ENCODE measurements at regions not wholly inside any gene's neighbourhood (a gene's known extent, or its start where the extent isn't known, plus 50 kb on each side); places are given as distances from the start of the nearest gene placed in this dataset.
"Not testable (repeated sequence)": the region's sequence is repeated elsewhere in the genome, so short reads cannot be mapped to it uniquely, and the experiment has no call there.

GRCh38 chr21:23977971-23978370, 1629.3 kb downstream of the MRPL39 start:
- no peak for DNase-seq (ENCODE audit: low read depth)

DNA sequence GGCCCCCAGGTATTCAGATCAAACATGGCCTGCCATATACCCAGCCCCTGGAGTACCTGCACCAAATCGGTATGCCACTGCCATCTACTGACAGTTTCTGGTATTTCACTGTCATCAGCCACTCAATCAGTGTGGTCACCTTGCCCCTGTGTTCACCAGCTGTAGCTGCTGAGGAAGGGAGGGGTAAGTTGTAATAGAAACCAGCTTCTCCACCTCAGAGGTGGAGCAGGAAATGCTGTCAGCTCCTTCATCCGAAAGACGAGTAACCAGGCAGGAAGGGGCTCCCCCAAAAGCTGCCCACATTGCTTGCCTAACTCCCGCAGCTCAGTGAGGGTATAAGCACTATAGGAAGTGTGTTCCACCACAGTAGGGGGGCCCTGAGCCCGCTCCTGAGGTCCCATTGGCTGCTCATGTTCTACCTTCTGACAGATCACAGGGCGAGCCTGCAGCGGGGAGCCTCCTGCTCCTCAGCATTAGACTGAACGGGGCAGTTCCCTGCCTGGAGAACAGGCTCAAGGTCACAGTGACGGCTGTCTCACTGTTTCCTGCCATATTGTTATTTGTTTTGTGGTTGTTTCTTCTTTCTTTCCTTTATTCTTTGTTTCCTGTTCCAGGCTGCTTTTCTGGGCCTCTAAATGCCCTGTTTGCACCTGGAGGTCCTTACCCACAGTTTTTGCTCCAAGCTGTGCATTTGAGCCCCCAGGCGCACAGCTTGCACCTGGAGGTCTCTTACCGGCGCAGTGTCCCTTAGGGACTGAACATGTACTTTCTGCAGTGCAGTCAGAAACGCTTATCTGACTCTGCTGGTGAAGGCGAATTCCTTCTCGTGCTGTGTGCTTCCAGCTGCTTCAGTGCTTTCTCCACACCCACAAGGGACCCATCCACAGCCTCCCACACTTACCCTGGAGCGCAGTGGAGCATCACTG, 1638.3 kb downstream of the MRPL39 start:
- no peak for DNase-seq (ENCODE audit: low read depth)

DNA sequence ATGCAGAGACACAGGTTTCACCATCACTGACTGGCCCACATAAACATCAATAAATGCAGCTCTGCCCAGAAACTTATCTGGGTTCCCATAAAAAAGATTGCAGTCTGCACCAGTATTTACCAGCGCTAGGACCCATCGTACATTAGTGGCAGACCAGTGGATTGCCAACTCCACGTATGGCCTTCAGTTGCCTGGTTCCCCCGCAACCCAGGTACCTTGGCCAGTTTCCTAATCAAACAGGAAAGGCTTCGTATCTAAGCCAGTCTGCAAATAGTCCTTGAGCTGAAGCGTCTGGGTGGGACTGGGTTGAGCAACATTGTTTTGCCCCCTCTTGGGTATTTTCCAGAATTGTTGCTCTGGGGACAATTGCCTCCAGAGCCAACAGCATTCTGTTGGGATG, 1639.3 kb downstream of the MRPL39 start:
- DNase-seq (ENCODE audit: low read depth): no peak

DNA sequence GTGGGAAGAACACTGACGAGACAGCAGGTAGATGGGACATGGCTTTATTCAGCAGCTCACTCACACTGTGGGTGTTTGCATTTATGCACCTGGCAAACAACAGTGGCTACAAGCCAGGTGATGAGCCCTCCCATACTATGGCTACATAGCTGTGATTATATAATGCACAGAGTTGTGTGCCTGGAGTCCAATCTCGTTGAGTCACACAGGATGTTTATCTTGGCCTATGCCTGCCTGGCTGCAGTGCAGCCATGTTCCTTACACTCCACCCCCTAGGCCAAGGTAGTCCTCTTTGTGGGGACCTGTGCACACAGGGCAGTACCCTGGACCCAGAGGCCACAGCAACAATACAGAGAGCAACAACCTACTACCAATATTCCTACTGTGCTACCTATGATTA, 1643.8 kb downstream of the MRPL39 start:
- DNase-seq (ENCODE audit: low read depth): no peak

GRCh38 chr21:23960769-23961168, 1646.5 kb downstream of the MRPL39 start:
- no peak for DNase-seq (ENCODE audit: low read depth)

DNA sequence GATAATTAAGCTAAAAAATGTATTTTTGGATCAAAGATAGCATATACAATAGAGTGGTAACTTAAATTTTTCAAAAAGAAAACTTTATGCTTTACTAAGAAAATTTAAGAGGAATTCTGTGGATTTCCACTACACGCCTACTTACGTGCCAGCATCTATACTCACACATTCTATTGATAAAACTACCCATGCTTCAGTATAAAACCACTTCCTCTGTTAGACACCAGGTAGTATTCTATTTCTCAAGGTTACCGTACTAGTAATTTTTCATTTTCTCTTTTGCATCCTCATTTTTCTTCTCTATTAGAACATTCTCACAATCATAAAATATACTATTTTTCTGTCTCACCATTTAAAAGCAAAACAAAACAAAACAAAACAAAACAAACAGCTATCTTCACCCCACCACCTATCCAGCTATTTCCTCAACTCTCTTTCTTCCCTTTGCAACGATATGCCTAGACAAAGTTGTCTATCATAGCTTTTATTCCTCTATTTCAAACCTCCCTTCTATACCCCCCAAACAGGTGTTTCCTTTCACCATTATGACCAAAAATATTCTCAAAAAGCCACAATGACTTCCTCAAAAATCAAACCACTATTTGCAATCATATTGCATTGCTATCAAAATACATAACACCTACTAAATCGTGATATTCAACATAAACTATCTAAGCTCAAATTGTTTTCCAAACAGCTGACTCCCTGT, 1652.0 kb downstream of the MRPL39 start:
- DNase-seq (ENCODE audit: low read depth): no peak

DNA sequence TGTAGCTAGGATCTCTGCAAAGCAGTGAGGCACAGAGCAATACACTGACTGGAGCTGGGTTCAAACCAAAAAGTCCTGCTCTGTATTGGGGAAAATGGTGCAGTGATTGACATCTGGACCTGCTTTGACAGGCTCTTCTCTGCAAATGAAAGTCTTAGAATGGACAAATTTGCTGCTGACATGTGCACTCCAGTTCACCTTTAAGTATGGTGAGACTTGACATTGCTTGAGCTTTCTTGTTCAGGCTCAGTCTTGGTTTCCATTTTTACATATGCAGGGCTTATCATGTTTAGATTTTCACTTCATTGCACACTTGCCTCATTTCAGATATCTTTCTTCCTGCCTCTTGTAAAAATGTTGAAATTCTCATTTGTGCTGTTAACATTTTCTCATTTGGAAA, 1655.0 kb downstream of the MRPL39 start:
- DNase-seq (ENCODE audit: low read depth): no peak

- DNase-seq (ENCODE audit: low read depth): no peak
These were observed 1656.0 kb downstream of the MRPL39 start for GRCh38 chr21:23951251-23951650.

- no peak for DNase-seq (ENCODE audit: low read depth)
These were observed 1656.9 kb downstream of the MRPL39 start for GRCh38 chr21:23950344-23950743.

- DNase-seq (ENCODE audit: low read depth): no peak
These were observed 1657.8 kb downstream of the MRPL39 start for GRCh38 chr21:23949493-23949892.

DNA sequence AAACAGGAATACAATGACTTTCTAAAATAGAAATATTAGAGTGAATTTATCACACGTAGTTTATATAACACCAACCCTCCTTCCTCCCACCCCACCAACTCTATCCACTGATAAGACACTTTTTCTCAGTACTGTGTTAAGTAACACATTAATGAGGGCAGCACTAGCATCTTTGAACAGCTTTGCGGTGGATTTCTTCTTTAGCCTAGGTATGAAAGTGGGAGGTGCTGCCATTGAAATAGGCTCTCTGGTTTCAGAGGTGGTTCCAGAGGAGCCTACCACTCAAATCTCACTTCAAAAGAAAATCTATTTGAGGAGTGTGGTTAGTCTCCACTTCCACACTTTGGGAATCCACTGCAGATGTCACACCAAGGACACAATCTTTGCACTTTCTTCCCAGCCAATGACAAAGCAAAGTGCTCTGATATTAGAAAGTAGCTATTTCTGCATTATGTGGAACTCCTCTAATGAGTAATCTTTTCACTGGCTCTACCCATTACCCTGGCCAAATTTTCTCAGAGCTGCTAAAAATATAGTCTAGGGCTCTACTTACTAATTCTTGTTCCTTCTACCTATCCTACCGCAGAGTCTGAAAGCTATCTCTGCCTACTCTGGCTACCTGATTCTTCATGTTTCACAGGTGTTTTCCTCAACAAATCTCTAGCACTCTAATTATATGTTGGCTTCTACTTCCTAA, 1667.8 kb downstream of the MRPL39 start:
- no peak for DNase-seq (ENCODE audit: low read depth)

DNA sequence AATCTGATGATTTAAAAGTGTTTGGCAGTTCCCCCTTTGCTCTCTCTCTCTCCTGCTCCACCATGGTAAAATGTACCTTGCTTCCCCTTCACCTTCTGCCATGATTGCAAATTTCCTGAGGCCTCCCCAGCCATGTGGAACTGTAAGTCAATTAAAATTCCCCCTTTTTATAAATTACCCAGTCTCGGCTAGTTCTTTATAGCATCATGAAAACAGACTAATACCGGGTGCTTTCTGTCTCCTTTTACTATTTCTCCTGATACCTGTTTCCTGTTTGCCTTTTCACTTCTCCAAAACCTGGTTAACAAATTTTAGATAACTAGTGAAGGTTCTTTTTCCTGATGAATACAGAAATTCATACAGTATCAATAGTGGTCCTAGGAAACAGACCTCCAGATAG, 1670.3 kb downstream of the MRPL39 start:
- DNase-seq (ENCODE audit: low read depth): no peak

GRCh38 chr21:23936224-23936623, 1671.1 kb downstream of the MRPL39 start:
- DNase-seq (ENCODE audit: low read depth): no peak

DNA sequence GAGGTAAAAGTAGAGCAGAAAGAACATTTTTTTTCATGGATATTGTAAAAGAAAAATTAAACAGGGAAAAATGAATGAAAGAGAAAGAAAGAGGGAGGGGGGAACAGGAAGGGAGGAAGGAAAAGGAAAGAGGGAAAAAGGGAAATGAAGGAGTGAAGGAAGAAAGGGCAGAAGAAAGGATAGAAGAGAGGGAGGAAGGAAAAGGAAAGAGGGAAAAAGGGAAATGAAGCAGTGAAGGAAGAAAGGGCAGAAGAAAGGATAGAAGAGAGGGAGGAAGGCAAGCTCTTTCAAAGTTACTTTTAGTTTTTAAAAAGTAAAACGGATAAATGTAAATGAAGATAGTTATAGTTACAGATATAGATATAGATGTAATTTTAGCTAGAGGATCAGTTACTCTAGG, 1676.7 kb downstream of the MRPL39 start:
- DNase-seq (ENCODE audit: low read depth): no peak

DNA sequence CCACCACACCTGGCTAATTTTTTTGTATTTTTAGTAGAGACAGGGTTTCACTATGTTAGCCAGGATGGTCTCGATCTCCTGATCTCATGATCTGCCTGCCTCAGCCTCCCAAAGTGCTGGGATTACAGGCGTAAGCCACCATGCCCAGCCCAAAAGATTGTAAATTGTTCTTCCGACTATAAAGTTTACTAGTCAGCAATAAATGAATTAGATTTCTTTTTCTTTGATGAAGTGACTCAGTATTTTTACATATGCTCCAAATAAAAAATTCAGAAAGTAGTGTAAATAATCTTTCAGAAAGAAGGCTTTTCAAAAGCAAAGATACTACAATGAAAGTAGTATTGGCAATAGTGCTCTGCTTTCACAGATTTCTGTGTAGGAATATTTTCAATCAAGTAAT, 1680.9 kb downstream of the MRPL39 start:
- DNase-seq (ENCODE audit: low read depth): not testable (repeated sequence)

GRCh38 chr21:23921670-23922418, 1685.4 kb downstream of the MRPL39 start:
- no peak for DNase-seq (ENCODE audit: low read depth)

- no peak for DNase-seq (ENCODE audit: low read depth)
These were observed 1706.6 kb downstream of the MRPL39 start for GRCh38 chr21:23900727-23901126.

DNA sequence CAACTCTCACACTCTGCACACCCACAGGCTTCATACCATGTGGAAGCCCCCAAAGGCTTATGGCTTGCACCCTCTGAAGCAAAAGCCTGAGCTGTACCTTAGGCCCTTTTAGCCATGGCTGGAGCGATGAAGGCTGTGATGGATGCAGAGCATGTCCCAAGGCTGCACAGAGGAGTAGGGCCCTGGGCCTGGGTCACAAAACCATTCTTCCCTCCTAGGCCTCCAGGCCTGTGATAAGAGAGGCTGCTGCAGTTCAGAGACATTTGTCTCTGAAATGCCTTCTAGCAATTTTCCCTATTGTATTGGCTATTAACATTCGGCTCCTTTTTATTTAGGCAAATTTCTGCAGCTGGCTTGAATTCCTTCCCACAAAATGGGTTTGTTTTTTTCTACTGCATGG, 1707.7 kb downstream of the MRPL39 start:
- DNase-seq (ENCODE audit: low read depth): no peak

DNA sequence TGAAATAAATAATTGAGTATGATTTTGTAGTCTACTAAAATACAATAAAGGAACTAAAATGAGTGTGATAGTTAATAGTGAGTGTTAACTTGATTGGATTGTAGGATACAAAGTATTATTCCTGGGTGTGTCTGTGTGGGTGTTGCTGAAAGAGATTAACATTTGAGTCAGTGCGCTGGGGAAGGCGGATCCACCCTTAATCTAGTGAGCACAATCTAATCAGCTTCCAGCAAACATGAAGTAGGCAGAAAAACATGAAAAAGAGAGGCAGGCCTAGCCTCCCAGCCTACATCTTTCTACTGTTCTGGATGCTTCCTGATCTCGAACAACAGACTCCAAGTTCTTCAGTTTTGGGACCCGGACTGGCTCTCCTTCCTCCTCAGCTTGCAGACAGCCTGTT, 1716.6 kb downstream of the MRPL39 start:
- no peak for DNase-seq (ENCODE audit: low read depth)

- DNase-seq (ENCODE audit: low read depth): no peak
These were observed 1719.5 kb downstream of the MRPL39 start for GRCh38 chr21:23887725-23888306.

DNA sequence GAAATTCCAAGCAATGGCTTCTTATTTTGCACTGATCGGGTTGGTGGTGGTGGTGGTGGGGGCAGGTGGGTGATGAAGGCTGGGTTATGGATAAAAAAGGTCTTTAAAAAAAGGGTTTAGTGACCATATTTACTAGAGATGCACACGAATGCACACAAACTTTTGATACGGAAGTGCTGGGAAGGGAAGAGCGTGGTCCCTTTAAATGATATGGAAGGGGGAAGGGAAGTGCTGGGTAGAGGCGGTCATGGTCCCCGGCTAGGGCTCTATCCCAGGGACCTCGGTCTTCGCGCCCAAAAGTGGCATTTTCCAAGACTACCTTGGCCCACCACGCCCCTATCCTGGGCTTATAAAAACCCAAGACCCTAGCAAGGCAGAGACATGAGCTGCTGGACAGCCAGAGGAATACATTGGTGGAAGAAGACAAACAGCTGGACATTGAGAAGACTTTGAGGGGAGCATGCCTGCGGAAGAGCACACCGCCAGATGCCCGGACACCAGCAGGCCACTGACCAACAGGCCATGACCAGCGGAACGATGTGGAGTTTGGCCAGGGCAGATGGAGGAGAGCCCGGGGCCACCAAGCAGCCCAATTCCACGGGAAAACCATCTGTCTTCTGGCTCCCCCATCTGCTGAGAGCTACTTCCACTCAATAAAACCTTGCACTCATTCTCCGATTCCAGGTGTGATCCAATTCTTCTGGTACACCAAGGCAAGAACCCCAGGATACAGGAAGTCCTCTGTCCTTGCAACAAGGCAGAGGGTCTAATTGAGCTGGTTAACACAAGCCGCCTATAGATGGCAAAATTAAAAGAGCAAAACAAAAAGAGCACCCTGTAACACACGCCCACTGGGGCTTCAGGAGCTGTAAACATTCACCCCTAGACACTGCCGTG, 1720.2 kb downstream of the MRPL39 start:
- no peak for DNase-seq (ENCODE audit: low read depth)

All from amniotic epithelial cell (primary cell).